ENCODE measurements at regions not wholly inside any gene's neighbourhood (a gene's known extent, or its start where the extent isn't known, plus 50 kb on each side); places are given as distances from the start of the nearest gene placed in this dataset.

GRCh38 chr16:75908331-75909117 lies 182.2 kb upstream of the CPHXL start:
- no peak for DNase-seq
- Histone ChIP-seq H3K4me1 (ENCODE audit: control extremely low read depth in 1 of 4, control insufficient read depth in 4 of 4, insufficient read depth in 4 of 4, low read length in 3 of 4) (no peaks in the 10 kb centered on the region), H3K27me3 (replicated peaks in 2 of 5; ENCODE audit: control insufficient read depth in 4 of 5, insufficient read depth in 5 of 5, low read length in 4 of 5) (no peaks in the 10 kb centered on the region), H3K9me3 (ENCODE audit: control extremely low read depth in 1 of 5, control insufficient read depth in 4 of 5, insufficient read depth in 2 of 5, low read depth in 1 of 5, low read length in 4 of 5) (no peaks in the 10 kb centered on the region), H3K27ac (ENCODE audit: insufficient read depth in 1 of 2, low read depth in 1 of 2, low read length in 2 of 2, poor library complexity in 1 of 2, severe bottlenecking in 2 of 2) (no peak overlapping the region), H3K36me3 (ENCODE audit: control insufficient read depth in 4 of 4, insufficient read depth in 4 of 4, low read length in 3 of 4) (no peaks in the 10 kb centered on the region), H3K4me3 (ENCODE audit: control insufficient read depth in 1 of 7, extremely low read depth in 1 of 7, insufficient read depth in 4 of 7, low read depth in 2 of 7, low read length in 6 of 7) (no peak overlapping the region)
- 88% methylated on average over 7 of the region's 10 CpGs for WGBS (ENCODE audit: insufficient coverage)
- ChIA-PET CTCF (no interaction called here), POLR2A (no interaction called here)

DNA sequence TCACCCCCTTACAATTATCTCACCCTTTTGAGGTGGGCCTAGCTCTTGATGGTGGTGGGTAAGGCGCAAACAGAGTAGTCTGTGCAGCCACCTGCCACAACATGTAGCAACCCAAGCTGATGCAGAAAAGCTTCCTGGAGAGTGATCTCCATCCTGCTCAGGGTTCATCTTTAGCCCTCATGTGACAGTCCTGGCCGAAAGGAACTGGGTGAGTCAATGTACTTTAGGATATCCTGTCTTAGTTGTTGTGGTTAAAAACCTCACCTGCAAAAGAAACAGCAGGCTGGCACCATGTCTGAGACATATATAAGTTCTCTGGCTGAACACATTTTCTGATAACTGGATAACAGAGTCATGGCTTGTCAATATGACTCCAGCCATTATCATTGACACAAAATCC lies 183.5 kb upstream of the CPHXL start:
- ChIA-PET POLR2A (no interaction called here), CTCF (no interaction called here)
- Histone ChIP-seq H3K4me3 (ENCODE audit: control insufficient read depth in 1 of 7, extremely low read depth in 1 of 7, insufficient read depth in 4 of 7, low read depth in 2 of 7, low read length in 6 of 7) (no peak overlapping the region), H3K27me3 (replicated peaks in 2 of 5; ENCODE audit: control insufficient read depth in 4 of 5, insufficient read depth in 5 of 5, low read length in 4 of 5) (no peaks in the 10 kb centered on the region), H3K36me3 (ENCODE audit: control insufficient read depth in 4 of 4, insufficient read depth in 4 of 4, low read length in 3 of 4) (no peaks in the 10 kb centered on the region), H3K27ac (ENCODE audit: insufficient read depth in 1 of 2, low read depth in 1 of 2, low read length in 2 of 2, poor library complexity in 1 of 2, severe bottlenecking in 2 of 2) (no peak overlapping the region), H3K4me1 (ENCODE audit: control extremely low read depth in 1 of 4, control insufficient read depth in 4 of 4, insufficient read depth in 4 of 4, low read length in 3 of 4) (no peaks in the 10 kb centered on the region), H3K9me3 (ENCODE audit: control extremely low read depth in 1 of 5, control insufficient read depth in 4 of 5, insufficient read depth in 2 of 5, low read depth in 1 of 5, low read length in 4 of 5) (no peaks in the 10 kb centered on the region)
- WGBS (ENCODE audit: insufficient coverage): 100% methylated on average over 1 of the region's 2 CpGs
- no peak for DNase-seq

GRCh38 chr16:75911896-75912295 lies 185.6 kb upstream of the CPHXL start:
- WGBS (ENCODE audit: insufficient coverage): 82% methylated on average over 3 of the region's 3 CpGs
- Histone ChIP-seq H3K4me3 (ENCODE audit: control insufficient read depth in 1 of 7, extremely low read depth in 1 of 7, insufficient read depth in 4 of 7, low read depth in 2 of 7, low read length in 6 of 7) (no peak overlapping the region), H3K4me1 (ENCODE audit: control extremely low read depth in 1 of 4, control insufficient read depth in 4 of 4, insufficient read depth in 4 of 4, low read length in 3 of 4) (no peaks in the 10 kb centered on the region), H3K9me3 (ENCODE audit: control extremely low read depth in 1 of 5, control insufficient read depth in 4 of 5, insufficient read depth in 2 of 5, low read depth in 1 of 5, low read length in 4 of 5) (no peaks in the 10 kb centered on the region), H3K27me3 (replicated peaks in 2 of 5; ENCODE audit: control insufficient read depth in 4 of 5, insufficient read depth in 5 of 5, low read length in 4 of 5) (no peaks in the 10 kb centered on the region), H3K36me3 (ENCODE audit: control insufficient read depth in 4 of 4, insufficient read depth in 4 of 4, low read length in 3 of 4) (no peaks in the 10 kb centered on the region), H3K27ac (ENCODE audit: insufficient read depth in 1 of 2, low read depth in 1 of 2, low read length in 2 of 2, poor library complexity in 1 of 2, severe bottlenecking in 2 of 2) (no peak overlapping the region)
- DNase-seq: no peak
- ChIA-PET CTCF (no interaction called here), POLR2A (no interaction called here)

- no peak overlapping the region for H3K27ac ChIP-seq (ENCODE audit: insufficient read depth in 1 of 2, low read depth in 1 of 2, low read length in 2 of 2, poor library complexity in 1 of 2, severe bottlenecking in 2 of 2)
- H3K36me3 ChIP-seq (ENCODE audit: control insufficient read depth in 4 of 4, insufficient read depth in 4 of 4, low read length in 3 of 4): no peaks in the 10 kb centered on the region
- DNase-seq: no peak
- no CpG with 5 or more reads among the region's 1 CpG for WGBS (ENCODE audit: insufficient coverage)
- POLR2A ChIA-PET: no interaction called here
- H3K27me3 ChIP-seq (replicated peaks in 2 of 5; ENCODE audit: control insufficient read depth in 4 of 5, insufficient read depth in 5 of 5, low read length in 4 of 5): no peaks in the 10 kb centered on the region
- CTCF ChIA-PET: no interaction called here
- H3K9me3 ChIP-seq (ENCODE audit: control extremely low read depth in 1 of 5, control insufficient read depth in 4 of 5, insufficient read depth in 2 of 5, low read depth in 1 of 5, low read length in 4 of 5): no peaks in the 10 kb centered on the region
- H3K4me3 ChIP-seq (ENCODE audit: control insufficient read depth in 1 of 7, extremely low read depth in 1 of 7, insufficient read depth in 4 of 7, low read depth in 2 of 7, low read length in 6 of 7): no peak overlapping the region
- no peaks in the 10 kb centered on the region for H3K4me1 ChIP-seq (ENCODE audit: control extremely low read depth in 1 of 4, control insufficient read depth in 4 of 4, insufficient read depth in 4 of 4, low read length in 3 of 4)
Measured at GRCh38 chr16:75913958-75914357, 187.7 kb upstream of the CPHXL start.

DNA sequence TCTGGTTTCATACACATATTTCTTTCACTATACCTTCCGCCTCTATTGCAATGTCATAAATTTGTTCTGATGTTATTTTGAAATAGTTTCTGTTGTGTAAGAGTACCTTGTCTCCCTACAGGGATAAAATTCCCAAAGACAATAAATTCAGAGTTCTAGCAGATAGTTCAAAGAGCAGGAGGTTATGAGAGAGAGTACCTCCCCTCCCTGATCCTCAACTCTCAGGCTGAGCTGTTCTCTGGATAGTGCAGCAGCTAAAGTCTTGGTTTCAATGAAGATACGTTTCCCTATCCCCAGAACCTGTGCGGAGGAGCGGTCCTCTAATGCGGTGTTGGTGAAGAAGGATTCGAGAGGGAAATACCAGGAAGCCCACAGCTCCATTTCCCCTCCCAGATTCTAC lies 190.2 kb upstream of the CPHXL start:
- Histone ChIP-seq H3K27ac (ENCODE audit: insufficient read depth in 1 of 2, low read depth in 1 of 2, low read length in 2 of 2, poor library complexity in 1 of 2, severe bottlenecking in 2 of 2) (no peak overlapping the region), H3K9me3 (ENCODE audit: control extremely low read depth in 1 of 5, control insufficient read depth in 4 of 5, insufficient read depth in 2 of 5, low read depth in 1 of 5, low read length in 4 of 5) (no peaks in the 10 kb centered on the region), H3K4me1 (ENCODE audit: control extremely low read depth in 1 of 4, control insufficient read depth in 4 of 4, insufficient read depth in 4 of 4, low read length in 3 of 4) (no peaks in the 10 kb centered on the region), H3K27me3 (replicated peaks in 2 of 5; ENCODE audit: control insufficient read depth in 4 of 5, insufficient read depth in 5 of 5, low read length in 4 of 5) (no peaks in the 10 kb centered on the region), H3K4me3 (ENCODE audit: control insufficient read depth in 1 of 7, extremely low read depth in 1 of 7, insufficient read depth in 4 of 7, low read depth in 2 of 7, low read length in 6 of 7) (no peak overlapping the region), H3K36me3 (ENCODE audit: control insufficient read depth in 4 of 4, insufficient read depth in 4 of 4, low read length in 3 of 4) (no peaks in the 10 kb centered on the region)
- CTCF ChIA-PET: no interaction called here
- POLR2A ChIA-PET: no interaction called here
- DNase-seq: no peak
- 82% methylated on average over 3 of the region's 6 CpGs for WGBS (ENCODE audit: insufficient coverage)

GRCh38 chr16:75918109-75918508 lies 191.8 kb upstream of the CPHXL start:
- POLR2A ChIA-PET: no interaction called here
- no peak overlapping the region for H3K4me3 ChIP-seq (ENCODE audit: control insufficient read depth in 1 of 7, extremely low read depth in 1 of 7, insufficient read depth in 4 of 7, low read depth in 2 of 7, low read length in 6 of 7)
- H3K36me3 ChIP-seq (ENCODE audit: control insufficient read depth in 4 of 4, insufficient read depth in 4 of 4, low read length in 3 of 4): no peaks in the 10 kb centered on the region
- no peak overlapping the region for H3K27ac ChIP-seq (ENCODE audit: insufficient read depth in 1 of 2, low read depth in 1 of 2, low read length in 2 of 2, poor library complexity in 1 of 2, severe bottlenecking in 2 of 2)
- no peaks in the 10 kb centered on the region for H3K9me3 ChIP-seq (ENCODE audit: control extremely low read depth in 1 of 5, control insufficient read depth in 4 of 5, insufficient read depth in 2 of 5, low read depth in 1 of 5, low read length in 4 of 5)
- H3K27me3 ChIP-seq (replicated peaks in 2 of 5; ENCODE audit: control insufficient read depth in 4 of 5, insufficient read depth in 5 of 5, low read length in 4 of 5): no peaks in the 10 kb centered on the region
- no peak for DNase-seq
- CTCF ChIA-PET: no interaction called here
- no peaks in the 10 kb centered on the region for H3K4me1 ChIP-seq (ENCODE audit: control extremely low read depth in 1 of 4, control insufficient read depth in 4 of 4, insufficient read depth in 4 of 4, low read length in 3 of 4)
- whole genome bisulfite sequencing (ENCODE audit: insufficient coverage): no CpG with 5 or more reads among the region's 1 CpG

DNA sequence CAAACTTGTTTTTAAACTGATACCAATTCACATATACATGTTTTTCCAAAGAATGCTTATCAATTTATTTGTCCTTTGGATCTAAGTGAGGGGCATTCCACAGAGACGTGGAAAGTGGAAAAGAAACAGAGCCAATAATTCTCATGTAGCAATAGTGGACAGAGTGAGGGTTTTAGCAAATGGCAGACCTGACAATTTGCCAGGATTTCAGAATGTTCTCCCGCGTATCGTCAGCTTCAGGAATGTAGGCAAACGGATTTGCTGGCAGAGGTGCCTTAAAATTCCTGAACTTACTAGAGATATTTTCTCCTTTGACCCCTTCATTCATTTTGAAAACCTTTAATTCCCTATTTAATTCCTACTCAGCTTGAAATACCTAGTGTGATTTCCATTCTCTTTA lies 193.4 kb upstream of the CPHXL start:
- H3K4me3 ChIP-seq (ENCODE audit: control insufficient read depth in 1 of 7, extremely low read depth in 1 of 7, insufficient read depth in 4 of 7, low read depth in 2 of 7, low read length in 6 of 7): no peak overlapping the region
- H3K4me1 ChIP-seq (ENCODE audit: control extremely low read depth in 1 of 4, control insufficient read depth in 4 of 4, insufficient read depth in 4 of 4, low read length in 3 of 4): no peaks in the 10 kb centered on the region
- no peak overlapping the region for H3K27ac ChIP-seq (ENCODE audit: insufficient read depth in 1 of 2, low read depth in 1 of 2, low read length in 2 of 2, poor library complexity in 1 of 2, severe bottlenecking in 2 of 2)
- no peak for DNase-seq
- ChIA-PET CTCF (no interaction called here), POLR2A (no interaction called here)
- H3K9me3 ChIP-seq (ENCODE audit: control extremely low read depth in 1 of 5, control insufficient read depth in 4 of 5, insufficient read depth in 2 of 5, low read depth in 1 of 5, low read length in 4 of 5): no peaks in the 10 kb centered on the region
- 93% methylated on average over 5 of the region's 5 CpGs for WGBS (ENCODE audit: insufficient coverage)
- H3K36me3 ChIP-seq (ENCODE audit: control insufficient read depth in 4 of 4, insufficient read depth in 4 of 4, low read length in 3 of 4): no peaks in the 10 kb centered on the region
- no peaks in the 10 kb centered on the region for H3K27me3 ChIP-seq (replicated peaks in 2 of 5; ENCODE audit: control insufficient read depth in 4 of 5, insufficient read depth in 5 of 5, low read length in 4 of 5)

Measured in common myeloid progenitor, CD34-positive (primary cell).